Hindlimb muscle (tissue), 1 donor: ENCODE measurements at regions not wholly inside any gene's neighbourhood (a gene's known extent, or its start where the extent isn't known, plus 50 kb on each side); places are given as distances from the start of the nearest gene placed in this dataset.
A peak's percentile ranks its signal among the peaks of the same experiment; 100 is the strongest.
"Not testable (repeated sequence)": the region's sequence is repeated elsewhere in the genome, so short reads cannot be mapped to it uniquely, and the experiment has no call there.

Experiments used
- DNase-seq: peaks from one replicate; pipeline ENCODE4 v3.0.0-alpha.2; 2013

DNA sequence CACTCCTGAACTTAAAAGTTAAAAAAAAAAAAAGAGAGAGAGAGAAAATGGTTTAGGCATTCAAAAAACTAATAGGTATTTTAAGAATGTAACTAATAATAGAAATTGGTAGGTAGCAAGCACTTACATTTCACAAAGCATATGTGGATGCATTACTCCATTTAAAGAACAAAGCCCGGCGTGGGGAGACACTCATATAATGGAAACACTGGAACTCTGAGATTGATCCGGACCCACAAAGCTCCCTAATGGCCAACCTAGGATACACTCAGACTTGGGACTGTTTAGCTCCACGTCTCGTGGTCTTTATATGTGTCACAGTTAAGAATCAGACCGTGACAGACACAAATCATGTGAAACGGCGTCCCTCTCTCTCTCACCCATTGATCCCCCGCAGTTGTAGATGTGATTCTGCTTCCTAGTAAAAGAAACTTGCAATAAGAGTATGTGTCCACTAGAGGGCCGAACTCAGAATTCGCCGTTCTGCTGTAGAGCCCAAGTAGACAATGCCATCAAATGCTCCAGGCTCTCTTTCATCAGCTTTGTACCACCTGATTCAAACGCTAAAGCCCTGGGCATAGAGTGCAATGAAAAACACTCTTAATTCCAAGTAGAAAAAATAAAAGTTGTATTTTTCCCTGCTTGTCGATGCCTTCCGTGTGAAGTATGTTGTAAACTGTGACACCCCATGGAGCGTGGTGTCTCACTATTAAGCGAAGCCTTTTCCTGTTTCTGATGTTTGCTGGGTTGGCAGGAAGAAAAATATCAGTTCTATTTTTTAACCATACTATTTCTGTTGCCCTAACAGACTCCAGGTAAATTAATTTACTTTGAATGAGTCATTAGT is 429.0 kb upstream of the MTPN start:
- DNase-seq = peak; percentile 42

DNA sequence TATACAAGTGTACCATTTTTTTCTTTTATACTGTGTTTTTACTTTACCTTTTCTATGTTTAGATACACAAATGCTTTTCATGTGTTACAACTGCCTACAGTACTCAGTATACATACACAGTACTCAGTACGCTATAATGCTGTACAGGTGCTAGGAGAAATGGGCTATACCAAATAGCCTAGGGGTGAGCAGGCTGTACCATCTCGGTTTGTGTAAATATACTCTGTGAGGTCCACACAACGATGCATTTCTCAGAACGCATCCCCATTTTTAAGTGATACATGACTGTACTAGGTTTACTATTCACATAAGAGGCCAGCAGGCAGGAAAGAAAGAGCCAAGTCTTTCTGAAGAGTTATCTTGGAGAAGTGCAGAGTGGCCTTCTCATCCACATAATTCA is 426.4 kb upstream of the MTPN start:
- no peak for DNase-seq

GRCh38 chr7:136400877-136401276 is 423.7 kb upstream of the MTPN start:
- DNase-seq = no peak

- DNase-seq = no peak
These were observed 422.2 kb upstream of the MTPN start for GRCh38 chr7:136399385-136399784.

DNA sequence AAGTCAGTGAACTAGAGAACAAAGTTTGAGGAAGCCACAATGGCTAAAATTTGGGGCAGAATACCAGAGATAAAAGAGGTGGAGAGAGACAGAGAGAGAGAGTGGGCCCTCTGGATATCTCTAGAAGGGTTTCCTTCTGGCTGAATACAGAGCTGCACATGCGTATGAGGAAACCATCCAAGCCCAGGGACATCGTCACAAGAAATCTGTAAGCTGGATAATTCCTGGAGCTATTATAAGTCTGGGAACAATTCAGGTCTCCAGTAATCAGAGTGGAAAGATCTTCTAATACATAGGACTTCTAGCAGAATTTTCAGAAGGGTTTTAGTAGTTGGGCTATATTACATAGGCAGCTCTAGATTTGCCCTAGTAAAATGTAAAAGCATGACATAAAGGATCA is 415.7 kb upstream of the MTPN start:
- no peak for DNase-seq

DNA sequence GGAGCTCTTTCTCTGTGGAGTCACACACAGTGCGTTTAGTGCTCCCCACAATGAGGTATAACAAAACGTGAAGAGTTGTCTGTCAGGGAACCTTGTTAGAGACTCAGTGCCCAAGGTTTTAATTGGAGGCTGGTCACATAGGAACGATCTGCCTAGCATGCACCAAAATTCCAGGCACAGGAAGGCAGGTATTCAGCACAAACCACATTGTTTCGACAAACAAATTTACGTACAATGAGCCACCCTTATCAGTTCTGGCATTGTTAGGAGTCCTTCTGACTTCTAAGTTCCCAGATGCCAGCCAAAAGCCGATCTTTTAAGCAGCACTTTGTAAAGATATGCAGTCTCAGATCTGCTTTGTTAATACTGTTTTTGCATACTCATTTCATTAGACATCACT is 414.2 kb upstream of the MTPN start:
- no peak for DNase-seq

GRCh38 chr7:136389933-136390332 is 412.8 kb upstream of the MTPN start:
- no peak for DNase-seq

DNA sequence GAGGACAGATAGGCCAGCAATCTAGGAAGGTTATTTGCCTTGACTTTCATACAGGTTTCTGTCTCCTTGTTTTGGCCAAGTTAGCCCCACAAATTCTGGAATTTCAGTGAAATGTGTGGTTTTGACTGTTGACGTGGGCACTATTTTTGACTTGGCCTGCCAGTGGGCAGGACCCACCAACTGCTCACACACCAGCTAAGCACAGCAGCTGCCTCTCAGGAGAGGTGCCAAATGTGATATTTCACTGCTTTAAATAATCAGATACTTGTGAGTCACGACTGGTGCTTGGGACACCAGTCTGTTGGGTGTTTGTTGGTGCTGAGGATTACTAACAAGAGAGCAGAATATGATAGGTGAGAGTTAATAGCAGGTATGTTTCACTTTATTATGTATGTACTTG is 409.7 kb upstream of the MTPN start:
- no peak for DNase-seq

GRCh38 chr7:136371409-136371808 is 394.2 kb upstream of the MTPN start:
- not testable (repeated sequence) for DNase-seq

DNA sequence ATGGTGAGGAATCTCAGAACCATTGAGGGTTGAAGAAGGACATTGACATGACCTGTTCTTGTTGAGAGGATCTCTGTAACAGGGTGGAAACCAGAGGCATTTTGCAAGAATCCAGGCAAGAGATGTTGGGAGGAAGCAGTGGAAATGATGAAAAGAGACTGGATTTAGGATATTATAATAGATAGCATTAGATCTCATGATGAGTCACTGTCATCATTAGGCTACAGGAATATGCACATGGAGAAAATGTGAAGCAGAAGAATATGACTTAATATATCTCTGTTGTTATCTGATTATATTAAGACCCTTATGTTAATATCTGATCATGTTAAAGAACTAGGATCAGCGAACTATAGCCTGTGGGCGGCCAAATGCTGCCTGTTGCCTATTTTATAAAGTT is 393.0 kb upstream of the MTPN start:
- no peak for DNase-seq

GRCh38 chr7:136369225-136369624 is 392.1 kb upstream of the MTPN start:
- DNase-seq = no peak

GRCh38 chr7:136359333-136359903 is 382.3 kb upstream of the MTPN start:
- no peak for DNase-seq

DNA sequence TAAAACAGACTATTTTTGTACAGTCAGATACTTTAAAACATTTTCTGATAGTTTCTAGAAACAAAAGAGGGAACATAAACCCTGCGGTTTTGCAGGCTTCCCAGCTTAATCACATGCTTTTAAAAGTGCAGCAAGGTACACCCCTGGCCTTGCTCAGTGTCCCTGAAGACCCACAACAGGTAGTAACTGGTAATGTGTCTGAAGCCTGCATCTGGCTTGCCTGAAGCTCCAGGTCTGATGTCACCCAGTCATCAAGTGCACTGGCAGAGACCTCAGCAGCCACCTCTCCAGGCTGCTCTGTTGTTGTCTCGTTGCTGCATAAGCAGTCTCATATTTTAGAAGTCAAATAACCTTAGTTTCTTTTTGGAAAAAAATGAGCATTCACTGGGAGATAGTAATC is 376.1 kb upstream of the MTPN start:
- DNase-seq = no peak

DNA sequence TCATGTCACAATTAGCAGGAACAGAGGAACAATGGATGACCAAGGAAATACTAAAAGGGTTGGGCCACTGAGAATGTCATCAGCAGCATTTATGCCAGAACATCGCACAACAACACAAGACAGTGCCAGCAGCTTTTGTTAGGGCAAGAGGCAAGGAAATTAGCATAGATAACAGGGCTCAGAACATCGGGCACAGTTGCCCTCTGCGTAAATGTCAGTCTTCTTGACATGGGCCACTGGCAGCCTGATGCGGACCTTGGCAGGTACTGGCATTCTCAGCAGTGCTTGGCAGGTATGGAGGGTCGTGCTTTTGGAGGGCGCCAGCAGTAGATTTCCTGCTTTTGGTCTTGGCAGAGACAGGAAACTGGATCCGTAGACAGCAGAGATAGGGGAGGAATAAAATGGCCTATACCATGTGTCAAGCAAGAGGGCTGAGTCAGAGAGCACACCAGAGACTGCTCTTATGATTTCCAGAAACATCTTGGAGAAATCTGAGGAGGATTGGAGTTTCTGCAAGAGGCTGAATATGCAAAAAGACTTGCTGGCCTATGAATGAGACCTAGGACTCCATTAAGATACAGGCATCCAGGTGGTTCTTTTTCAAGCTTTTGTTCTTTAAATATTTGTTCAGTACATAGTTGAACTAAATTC is 371.5 kb upstream of the MTPN start:
- DNase-seq = no peak

- DNase-seq = no peak
These were observed 371.0 kb upstream of the MTPN start for GRCh38 chr7:136348142-136348541.

- DNase-seq = no peak
These were observed 370.3 kb upstream of the MTPN start for GRCh38 chr7:136347488-136347887.

- DNase-seq = peak; percentile 46
These were observed 365.1 kb upstream of the MTPN start for GRCh38 chr7:136342251-136342650.

DNA sequence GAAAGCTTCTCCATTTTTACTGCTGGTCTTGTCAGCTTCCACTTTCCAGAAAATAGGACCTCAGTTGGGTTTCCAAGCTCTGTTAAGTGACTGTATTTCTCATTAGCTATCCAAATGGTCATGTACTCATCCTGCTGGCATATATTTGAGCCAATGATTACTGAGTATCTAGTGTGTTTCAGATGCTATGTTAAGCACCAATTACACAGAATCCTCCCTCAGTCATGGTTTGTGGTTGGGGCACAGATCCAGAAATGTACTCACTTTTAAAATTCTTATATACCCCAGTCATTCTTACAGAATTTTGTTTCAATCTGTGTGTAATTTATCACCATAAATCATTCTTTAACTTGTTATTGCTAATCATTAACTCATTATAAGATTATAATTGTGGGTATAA is 362.3 kb upstream of the MTPN start:
- DNase-seq = no peak

DNA sequence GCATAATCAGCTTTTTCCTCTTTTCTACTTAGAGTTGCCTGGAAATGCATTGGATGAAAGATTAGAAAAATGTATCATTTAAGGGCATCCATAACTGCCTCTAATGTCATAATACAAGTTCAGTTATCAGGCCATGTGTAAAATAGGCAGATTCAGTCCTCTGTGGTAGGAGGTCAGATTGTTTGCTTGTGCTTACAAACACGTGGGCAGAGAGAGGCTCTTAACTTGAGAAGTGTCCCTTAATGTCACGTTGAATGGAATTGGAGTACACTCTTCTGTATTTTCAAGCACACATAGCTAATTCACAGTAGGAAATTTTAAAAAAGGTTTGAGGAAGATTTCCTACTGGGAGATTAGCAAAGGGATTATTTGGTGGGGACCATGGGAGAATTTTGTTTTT is 359.8 kb upstream of the MTPN start:
- no peak for DNase-seq

DNA sequence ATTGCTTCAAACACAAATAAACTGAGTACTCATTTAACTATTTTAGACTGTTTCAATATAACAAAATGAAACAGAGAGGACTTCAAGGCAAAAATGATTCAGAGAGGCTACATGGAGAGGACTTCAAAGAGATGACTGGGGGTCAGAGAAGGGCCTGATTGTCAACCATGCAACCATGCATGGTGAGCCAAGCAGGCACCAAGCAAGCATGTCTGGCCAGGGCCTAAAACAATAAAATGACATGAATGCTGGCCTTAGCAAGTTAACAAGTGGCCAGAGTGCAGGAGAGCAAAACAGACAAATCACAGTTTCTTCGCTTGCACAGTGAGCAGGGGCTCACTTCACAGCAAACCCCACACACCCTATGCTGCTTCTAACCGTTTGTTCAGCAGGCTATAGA is 356.5 kb upstream of the MTPN start:
- no peak for DNase-seq

DNA sequence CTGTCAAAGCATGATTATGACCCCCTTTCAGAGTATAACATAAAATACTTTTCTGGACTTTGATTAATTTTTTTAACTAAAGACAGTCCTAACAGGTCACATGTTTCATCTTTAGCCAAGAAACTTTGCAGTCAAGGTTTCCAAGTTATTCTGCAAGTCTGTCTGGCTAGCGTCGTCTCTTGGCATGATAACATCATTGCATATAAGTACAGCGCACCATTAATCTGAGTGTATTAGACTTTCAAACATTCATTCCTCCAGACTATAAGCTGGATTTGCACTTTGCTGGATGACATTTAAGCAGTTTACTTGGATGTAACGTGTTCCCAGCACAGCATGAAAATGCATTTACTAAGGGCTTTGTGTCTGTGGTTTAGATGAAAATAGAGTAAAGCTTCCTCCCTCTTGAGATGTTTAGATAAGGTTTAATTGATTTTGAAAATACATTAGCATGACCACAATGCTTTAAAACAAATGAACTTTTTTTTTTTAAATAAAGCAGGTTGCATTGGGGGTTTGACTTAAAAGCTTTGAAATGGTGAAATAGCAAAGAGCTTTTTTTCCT is 349.0 kb upstream of the MTPN start:
- DNase-seq = no peak

GRCh38 chr7:136325578-136325977 is 348.4 kb upstream of the MTPN start:
- DNase-seq = no peak

- no peak for DNase-seq
These were observed 347.9 kb upstream of the MTPN start for GRCh38 chr7:136325027-136325426.
